Panc1 (cell line): ENCODE measurements at regions not wholly inside any gene's neighbourhood (a gene's known extent, or its start where the extent isn't known, plus 50 kb on each side); places are given as distances from the start of the nearest gene placed in this dataset.

Experiments used
- ATAC-seq: fragments of 200-7000 bp; cut with Tn5 transposase; 2 replicates; pipeline ENCODE4 v1.9.1; 2020; ENCODE audit warnings: mild to moderate bottlenecking, moderate library complexity
- BruUV-seq: library from RNA; stranded (reverse); fragments of 400-500 nt; replicated peaks from 2 replicates; lab custom pipeline; 2021; lab: Mats Ljungman, UMichigan
- CTCF ChIA-PET: fragments of 300-600 bp; sonication (Branson Sonifier 250); formaldehyde crosslinking; loops from one replicate; lab custom pipeline; 2022; ENCODE audit warnings: antibody characterized with exemption; lab: Charles Lee
- POLR2A ChIA-PET: fragments of 300-600 bp; sonication (Branson Sonifier 250); formaldehyde crosslinking; loops from one replicate; lab custom pipeline; 2022; ENCODE audit warnings: antibody characterized with exemption; lab: Charles Lee
- DNase-seq: peaks from one replicate; pipeline ENCODE4 v3.0.0-alpha.2; 2010; ENCODE audit warnings: low read depth, low spot score
- H3K27ac ChIP-seq: 2 replicates; pipeline ENCODE4 v1.5.1; 2011; ENCODE audit warnings: mild to moderate bottlenecking, low read length, inconsistent platforms
- H3K27me3 ChIP-seq: fragments of 200-500 bp; sonication (Bioruptor generic); 2 replicates; pipeline ENCODE4 v1.6.0; 2014; ENCODE audit warnings: low read length, inconsistent platforms; ENCODE audit not compliant: control insufficient read depth, insufficient read depth
- H3K36me3 ChIP-seq: fragments of 200-500 bp; sonication (Bioruptor generic); 2 replicates; pipeline ENCODE4 v1.5.1; 2014; ENCODE audit warnings: inconsistent platforms, mild to moderate bottlenecking, low read length, moderate library complexity; ENCODE audit not compliant: control insufficient read depth, insufficient read depth
- H3K4me1 ChIP-seq: 2 replicates; pipeline ENCODE4 v1.5.1; 2011; ENCODE audit warnings: inconsistent platforms, mild to moderate bottlenecking, low read length, moderate library complexity; ENCODE audit not compliant: control insufficient read depth, insufficient read depth
- H3K4me3 ChIP-seq, 2 experiments: 2 replicates each; pipeline ENCODE4 v1.5.1; 2011 to 2012; ENCODE audit warnings: low read depth in 2 of 2, low read length in 2 of 2, mild to moderate bottlenecking in 2 of 2, inconsistent platforms in 1 of 2, moderate library complexity in 1 of 2
- H3K9me3 ChIP-seq: fragments of 200-500 bp; sonication (Bioruptor generic); 2 replicates; pipeline ENCODE4 v1.5.1; 2014; ENCODE audit warnings: low read depth, mild to moderate bottlenecking, inconsistent platforms, low read length, moderate library complexity; ENCODE audit not compliant: control insufficient read depth, insufficient read depth
- POLR2AphosphoS5 ChIP-seq: IDR thresholded peaks from 2 replicates; pipeline ENCODE4 v1.6.1; 2012; ENCODE audit warnings: mild to moderate bottlenecking, low read depth, low read length, moderate library complexity
- REST ChIP-seq, 2 experiments: IDR thresholded peaks; 2 replicates each; pipeline ENCODE4 v1.6.1; 2011 to 2012; ENCODE audit warnings: low read depth in 2 of 2, control low read depth in 1 of 2, low read length in 1 of 2, mild to moderate bottlenecking in 1 of 2, moderate library complexity in 1 of 2; ENCODE audit not compliant: insufficient read depth in 1 of 2
- SIN3A ChIP-seq: IDR thresholded peaks from 2 replicates; pipeline ENCODE4 v1.6.1; 2012; ENCODE audit warnings: low read depth, mild to moderate bottlenecking, low read length, moderate library complexity, borderline replicate concordance; ENCODE audit not compliant: insufficient read depth
- TCF7L2 ChIP-seq: IDR thresholded peaks from 2 replicates; pipeline ENCODE4 v1.6.1; 2011; ENCODE audit warnings: mild to moderate bottlenecking, low read depth, low read length, inconsistent platforms
- in situ Hi-C: cut with HindIII; loops from 2 replicates; pipeline ENCODE4 v1.10.0; 2016; ENCODE audit warnings: low sequenced_read_pairs, low pct_unique_long_range_greater_than_20kb
- intact Hi-C: fragments of 100-400 bp; cut with micrococcal nuclease; formaldehyde crosslinking; loops from one replicate; pipeline ENCODE4 v1.10.0; 2022; ENCODE audit not compliant: unreplicated experiment
- TF ChIP-seq, protein P1 (sequence below): fragments of 450-650 bp; IDR thresholded peaks from 2 replicates; pipeline ENCODE4 v1.5.1; 2017; ENCODE audit warnings: mild to moderate bottlenecking

GRCh38 chr10:84846658-84847316, 518.4 kb downstream of the CCSER2 start:
- Histone ChIP-seq H3K27ac (no peak overlapping the region), H3K4me3 (no peak overlapping the region), H3K36me3 (no peaks in the 10 kb centered on the region), H3K27me3 (no peaks in the 10 kb centered on the region), H3K4me1 (no peaks in the 10 kb centered on the region), H3K9me3 (no peaks in the 10 kb centered on the region)
- no TSS peak for BruUV-seq
- CTCF ChIA-PET = no interaction called here
- no peak for DNase-seq
- POLR2A ChIA-PET = no interaction called here
- intact Hi-C loops = no loop called here
- no peak for TF ChIP-seq REST (IDR thresholded peaks at IDR 0.05; ENCODE audit: insufficient read depth in 1 of 2, low read depth in 2 of 2, low read length in 1 of 2)
- in situ Hi-C loops = no loop called here
- no peak for ATAC-seq

GRCh38 chr10:84848967-84849366, 520.6 kb downstream of the CCSER2 start:
- no peak for DNase-seq
- intact Hi-C loops (no loop called here), in situ Hi-C loops (no loop called here)

GRCh38 chr10:84850826-84851225, 522.4 kb downstream of the CCSER2 start:
- DNase-seq (no peak), ATAC-seq (no peak)
- intact Hi-C loops = no loop called here
- Histone ChIP-seq H3K27ac (no peak overlapping the region), H3K9me3 (no peaks in the 10 kb centered on the region), H3K4me1 (no peaks in the 10 kb centered on the region), H3K27me3 (no peaks in the 10 kb centered on the region), H3K4me3 (no peak overlapping the region), H3K36me3 (no peaks in the 10 kb centered on the region)
- ChIA-PET CTCF (no interaction called here), POLR2A (no interaction called here)
- in situ Hi-C loops = no loop called here
- TF ChIP-seq, protein P1, sequence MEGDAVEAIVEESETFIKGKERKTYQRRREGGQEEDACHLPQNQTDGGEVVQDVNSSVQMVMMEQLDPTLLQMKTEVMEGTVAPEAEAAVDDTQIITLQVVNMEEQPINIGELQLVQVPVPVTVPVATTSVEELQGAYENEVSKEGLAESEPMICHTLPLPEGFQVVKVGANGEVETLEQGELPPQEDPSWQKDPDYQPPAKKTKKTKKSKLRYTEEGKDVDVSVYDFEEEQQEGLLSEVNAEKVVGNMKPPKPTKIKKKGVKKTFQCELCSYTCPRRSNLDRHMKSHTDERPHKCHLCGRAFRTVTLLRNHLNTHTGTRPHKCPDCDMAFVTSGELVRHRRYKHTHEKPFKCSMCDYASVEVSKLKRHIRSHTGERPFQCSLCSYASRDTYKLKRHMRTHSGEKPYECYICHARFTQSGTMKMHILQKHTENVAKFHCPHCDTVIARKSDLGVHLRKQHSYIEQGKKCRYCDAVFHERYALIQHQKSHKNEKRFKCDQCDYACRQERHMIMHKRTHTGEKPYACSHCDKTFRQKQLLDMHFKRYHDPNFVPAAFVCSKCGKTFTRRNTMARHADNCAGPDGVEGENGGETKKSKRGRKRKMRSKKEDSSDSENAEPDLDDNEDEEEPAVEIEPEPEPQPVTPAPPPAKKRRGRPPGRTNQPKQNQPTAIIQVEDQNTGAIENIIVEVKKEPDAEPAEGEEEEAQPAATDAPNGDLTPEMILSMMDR = no peak
- TF ChIP-seq SIN3A (no peak), REST (IDR thresholded peaks at IDR 0.05; ENCODE audit: insufficient read depth in 1 of 2, low read depth in 2 of 2, low read length in 1 of 2) (no peak), TCF7L2 (no peak), POLR2AphosphoS5 (no peak)
- no TSS peak for BruUV-seq

More at GRCh38 chr10:84848967-84849366, 520.6 kb downstream of the CCSER2 start:
- TF ChIP-seq POLR2AphosphoS5 = no peak
- TF ChIP-seq, protein P1 = no peak
- no peak for TF ChIP-seq TCF7L2
- no TSS peak for BruUV-seq
- ChIA-PET CTCF (no interaction called here), POLR2A (no interaction called here)
- no peak for ATAC-seq
- no peaks in the 10 kb centered on the region for H3K4me1 ChIP-seq
- H3K27me3 ChIP-seq = no peaks in the 10 kb centered on the region
- no peaks in the 10 kb centered on the region for H3K36me3 ChIP-seq
- H3K27ac ChIP-seq = no peak overlapping the region
- H3K4me3 ChIP-seq = no peak overlapping the region
- no peaks in the 10 kb centered on the region for H3K9me3 ChIP-seq
